Muscle of leg (tissue), 3 donors: ENCODE measurements at regions not wholly inside any gene's neighbourhood (a gene's known extent, or its start where the extent isn't known, plus 50 kb on each side); places are given as distances from the start of the nearest gene placed in this dataset.
"Not testable (repeated sequence)": the region's sequence is repeated elsewhere in the genome, so short reads cannot be mapped to it uniquely, and the experiment has no call there.

Experiments used
- DNase-seq: peaks from one replicate; pipeline ENCODE4 v3.0.0; 2013
- H3K27ac ChIP-seq: one replicate; pipeline ENCODE4 v1.5.1; 2013; ENCODE audit warnings: mild to moderate bottlenecking, low read length, control low read depth
- H3K27me3 ChIP-seq: one replicate; pipeline ENCODE4 v1.6.1; 2013; ENCODE audit warnings: low read length; ENCODE audit not compliant: control insufficient read depth, insufficient read depth
- H3K36me3 ChIP-seq: one replicate; pipeline ENCODE4 v1.6.1; 2013; ENCODE audit warnings: low read length; ENCODE audit not compliant: control insufficient read depth, insufficient read depth
- H3K4me1 ChIP-seq: one replicate; pipeline ENCODE4 v1.6.1; 2013; ENCODE audit warnings: low read length; ENCODE audit not compliant: control insufficient read depth, insufficient read depth
- H3K4me3 ChIP-seq: one replicate; pipeline ENCODE4 v1.5.1; 2013; ENCODE audit warnings: low read length, control low read depth
- H3K9me3 ChIP-seq: replicated peaks from 2 replicates; pipeline ENCODE4 v1.6.1; 2013; ENCODE audit warnings: low read depth, low read length; ENCODE audit not compliant: control insufficient read depth
- WGBS: methylation state at CpG from one replicate; pipeline ENCODE4 v1.1.5; 2013; ENCODE audit warnings: missing lambda C conversion rate; ENCODE audit not compliant: insufficient coverage; 5-methylcytosine and 5-hydroxymethylcytosine counted together

GRCh38 chr11:106577384-106577783 is 440.9 kb downstream of the GUCY1A2 start:
- not testable (repeated sequence) for DNase-seq, H3K27ac ChIP-seq, H3K4me3 ChIP-seq, H3K27me3 ChIP-seq, H3K36me3 ChIP-seq, H3K9me3 ChIP-seq, H3K4me1 ChIP-seq
- WGBS, result 89% methylated on average over 5 of the region's 5 CpGs

DNA sequence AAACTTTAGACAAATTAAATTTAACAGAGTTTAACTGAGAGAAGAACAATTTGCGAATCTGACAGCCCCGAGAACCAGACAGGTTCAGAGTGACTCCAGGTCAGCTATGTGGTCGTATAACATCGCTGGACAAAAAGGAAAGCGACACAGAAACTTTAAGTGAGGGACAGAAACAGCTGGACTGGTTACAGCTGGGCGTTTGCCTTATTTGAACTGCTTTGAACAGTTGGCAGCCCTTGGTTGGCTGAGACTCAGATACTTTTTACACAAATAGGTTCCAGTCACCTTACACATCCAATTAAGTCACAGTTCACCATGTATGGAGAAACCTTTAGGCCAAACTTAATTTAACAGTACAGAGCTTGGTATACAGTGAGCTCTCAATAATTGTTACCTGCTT is 436.9 kb downstream of the GUCY1A2 start:
- H3K27ac ChIP-seq, result no peak overlapping the region
- peaks cover 13% of the 10 kb centered on the region for H3K9me3 ChIP-seq
- H3K27me3 ChIP-seq, result no peaks in the 10 kb centered on the region
- H3K4me1 ChIP-seq, result peaks cover 2% of the 10 kb centered on the region
- H3K36me3 ChIP-seq, result no peaks in the 10 kb centered on the region
- peak; percentile 71 for DNase-seq
- WGBS, result 50% methylated on average over 5 of the region's 6 CpGs
- no peak overlapping the region for H3K4me3 ChIP-seq

- WGBS, result 94% methylated on average over 2 of the region's 5 CpGs
- Histone ChIP-seq H3K4me3 (no peak overlapping the region), H3K9me3 (peaks cover 4% of the 10 kb centered on the region), H3K4me1 (peaks cover 2% of the 10 kb centered on the region), H3K27me3 (no peaks in the 10 kb centered on the region), H3K27ac (no peak overlapping the region), H3K36me3 (no peaks in the 10 kb centered on the region)
- no peak for DNase-seq
Measured at GRCh38 chr11:106585061-106585460, 433.2 kb downstream of the GUCY1A2 start.

DNA sequence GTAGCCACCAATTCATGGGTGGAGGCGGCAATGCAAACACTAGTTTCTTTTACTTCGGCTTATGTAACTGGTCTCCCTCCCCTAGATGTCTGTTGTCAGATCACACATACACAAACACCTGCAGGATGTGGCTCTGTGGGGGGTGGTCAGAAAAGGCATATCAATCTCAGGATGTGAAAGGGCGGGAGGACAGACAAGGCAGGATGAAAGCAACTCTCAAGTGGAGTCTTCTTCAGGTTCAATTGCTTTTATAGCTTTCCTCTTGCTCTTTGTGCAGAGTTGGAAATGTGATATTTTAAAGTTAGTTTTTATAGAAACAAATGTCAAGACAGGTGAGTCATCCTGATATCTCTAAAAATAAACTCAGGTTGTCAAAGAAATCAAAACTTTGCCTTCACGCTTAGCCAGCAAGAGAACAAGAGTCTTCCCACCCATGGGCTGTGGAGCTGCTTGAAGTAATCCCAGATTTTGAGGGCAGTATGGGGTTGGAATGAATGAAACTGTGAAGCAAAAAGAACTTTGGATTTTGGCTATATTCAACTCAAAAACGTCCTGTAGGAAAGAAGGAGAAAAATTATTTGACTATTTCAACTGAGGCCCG is 423.4 kb downstream of the GUCY1A2 start:
- H3K9me3 ChIP-seq, result no peaks in the 10 kb centered on the region
- no peak overlapping the region for H3K4me3 ChIP-seq
- no peak for DNase-seq
- H3K27me3 ChIP-seq, result no peaks in the 10 kb centered on the region
- WGBS, result 89% methylated on average over 1 of the region's 6 CpGs
- H3K4me1 ChIP-seq, result no peaks in the 10 kb centered on the region
- no peak overlapping the region for H3K27ac ChIP-seq
- H3K36me3 ChIP-seq, result no peaks in the 10 kb centered on the region

- no peak for DNase-seq
- Histone ChIP-seq H3K27me3 (no peaks in the 10 kb centered on the region), H3K36me3 (no peaks in the 10 kb centered on the region), H3K27ac (no peak overlapping the region), H3K4me1 (no peaks in the 10 kb centered on the region), H3K4me3 (no peak overlapping the region), H3K9me3 (no peaks in the 10 kb centered on the region)
- no CpG with 5 or more reads among the region's 3 CpGs for WGBS
Measured at GRCh38 chr11:106601684-106602297, 416.5 kb downstream of the GUCY1A2 start.

GRCh38 chr11:106608677-106609076 is 409.6 kb downstream of the GUCY1A2 start:
- no peaks in the 10 kb centered on the region for H3K27me3 ChIP-seq
- 100% methylated on average over 2 of the region's 3 CpGs for WGBS
- no peak for DNase-seq

GRCh38 chr11:106614262-106614661 is 404.0 kb downstream of the GUCY1A2 start:
- Histone ChIP-seq H3K4me1 (no peaks in the 10 kb centered on the region), H3K27ac (no peak overlapping the region), H3K36me3 (no peaks in the 10 kb centered on the region), H3K9me3 (no peaks in the 10 kb centered on the region), H3K4me3 (no peak overlapping the region), H3K27me3 (no peaks in the 10 kb centered on the region)
- DNase-seq, result peak; percentile 3
- 67% methylated on average over 3 of the region's 3 CpGs for WGBS

More at GRCh38 chr11:106608677-106609076, 409.6 kb downstream of the GUCY1A2 start:
- H3K27ac ChIP-seq, result no peak overlapping the region
- no peak overlapping the region for H3K4me3 ChIP-seq
- no peaks in the 10 kb centered on the region for H3K9me3 ChIP-seq
- H3K36me3 ChIP-seq, result no peaks in the 10 kb centered on the region
- no peaks in the 10 kb centered on the region for H3K4me1 ChIP-seq

- Histone ChIP-seq H3K27ac (no peak overlapping the region), H3K4me3 (no peak overlapping the region), H3K9me3 (no peaks in the 10 kb centered on the region), H3K27me3 (no peaks in the 10 kb centered on the region), H3K36me3 (no peaks in the 10 kb centered on the region), H3K4me1 (no peaks in the 10 kb centered on the region)
- WGBS, result no CpG with 5 or more reads among the region's 2 CpGs
- no peak for DNase-seq
Measured at GRCh38 chr11:106619320-106619990, 398.8 kb downstream of the GUCY1A2 start.

- WGBS, result 65% methylated on average over 2 of the region's 3 CpGs
Measured at GRCh38 chr11:106621484-106621883, 396.8 kb downstream of the GUCY1A2 start.

More at GRCh38 chr11:106621484-106621883, 396.8 kb downstream of the GUCY1A2 start:
- H3K4me3 ChIP-seq, result no peak overlapping the region
- H3K36me3 ChIP-seq, result no peaks in the 10 kb centered on the region
- H3K27me3 ChIP-seq, result no peaks in the 10 kb centered on the region
- peak; percentile 37 for DNase-seq
- H3K27ac ChIP-seq, result no peak overlapping the region
- H3K4me1 ChIP-seq, result peaks cover 2% of the 10 kb centered on the region
- H3K9me3 ChIP-seq, result no peaks in the 10 kb centered on the region
